RCC 7860 (cell line): ENCODE measurements at regions not wholly inside any gene's neighbourhood (a gene's known extent, or its start where the extent isn't known, plus 50 kb on each side); places are given as distances from the start of the nearest gene placed in this dataset.

Experiments used
- DNase-seq: peaks from one replicate; pipeline ENCODE4 v3.0.0-alpha.2; 2015; ENCODE audit warnings: low spot score
- FAIRE-seq: peaks from 2 replicates; lab custom pipeline; 2012; peaks lifted over from hg19 to GRCh38; lab: Jason Lieb, UNC

DNA sequence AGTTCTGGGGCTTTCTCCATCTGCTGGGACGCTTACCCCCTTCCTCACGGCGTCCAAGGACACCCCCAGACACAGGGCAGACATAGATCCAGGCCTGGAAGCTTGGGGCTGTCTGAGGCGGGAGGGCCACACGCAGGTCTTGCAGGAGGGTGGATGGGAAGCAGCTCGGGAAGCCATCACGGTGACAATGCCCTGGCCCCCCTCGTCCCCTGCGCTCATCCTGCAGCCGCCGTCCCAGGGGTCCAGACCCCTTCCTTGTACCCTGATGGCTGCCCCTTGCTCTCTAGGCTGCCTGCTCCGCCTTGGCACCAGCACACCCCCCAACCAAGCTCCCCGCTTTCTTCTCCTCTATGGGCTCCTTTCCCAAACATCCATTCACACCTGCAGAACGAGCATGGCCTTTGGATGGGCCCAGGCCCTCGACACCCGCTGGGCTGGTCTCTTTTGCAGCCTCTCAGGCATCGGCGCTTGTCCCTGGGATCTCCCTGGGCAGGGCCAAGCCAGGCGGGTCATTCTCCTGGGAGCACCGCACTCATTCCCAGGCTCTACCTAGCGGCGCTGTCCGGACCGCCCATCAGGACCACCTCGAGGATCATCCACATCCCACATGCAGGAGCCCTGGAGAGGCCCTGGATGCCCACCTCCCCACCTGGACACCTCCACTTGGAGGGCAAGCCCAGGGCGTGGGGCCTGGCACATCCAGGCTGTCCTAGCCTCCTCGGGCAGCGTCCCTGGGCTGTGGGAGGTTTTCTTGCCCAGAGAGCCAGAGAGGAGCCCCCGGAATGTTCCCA lies 274.9 kb downstream of the NDUFA10 start:
- no peak for FAIRE-seq

GRCh38 chr2:239749272-239749873 lies 275.8 kb downstream of the NDUFA10 start:
- no peak for DNase-seq
- FAIRE-seq = no peak

More for the DNA sequence above, 274.9 kb downstream of the NDUFA10 start:
- no peak for DNase-seq

DNA sequence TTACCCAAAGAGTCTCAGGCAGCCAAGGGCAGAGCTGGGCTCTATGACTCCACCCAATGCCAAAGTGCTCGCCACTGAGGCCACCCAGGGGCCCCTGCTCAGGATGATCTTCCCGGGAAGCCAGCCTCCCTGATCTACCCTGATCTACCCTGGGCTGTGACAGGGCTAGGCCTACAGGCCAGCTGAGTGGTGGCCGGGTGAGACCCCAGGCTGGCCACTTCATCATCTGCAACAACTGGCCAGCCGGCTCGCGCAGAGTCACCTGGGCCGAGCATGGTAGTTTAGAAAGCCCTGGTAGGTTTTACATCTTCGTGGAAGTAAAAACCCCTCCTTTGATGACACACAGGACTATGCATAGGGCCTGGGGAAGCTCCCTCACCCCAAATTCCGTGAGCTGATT lies 276.3 kb downstream of the NDUFA10 start:
- no peak for DNase-seq
- FAIRE-seq = no peak

- FAIRE-seq (no peak), DNase-seq (no peak)
Measured at GRCh38 chr2:239747771-239748170, 277.4 kb downstream of the NDUFA10 start.

- no peak for DNase-seq
- FAIRE-seq = no peak
Measured at GRCh38 chr2:239747274-239747673, 277.9 kb downstream of the NDUFA10 start.

GRCh38 chr2:239746559-239747246 lies 278.4 kb downstream of the NDUFA10 start:
- FAIRE-seq = no peak
- DNase-seq = no peak

GRCh38 chr2:239745386-239746227 lies 279.5 kb downstream of the NDUFA10 start:
- no peak for FAIRE-seq
- DNase-seq = no peak

- FAIRE-seq = no peak
- DNase-seq = no peak
Measured at GRCh38 chr2:239744706-239745340, 280.3 kb downstream of the NDUFA10 start.

DNA sequence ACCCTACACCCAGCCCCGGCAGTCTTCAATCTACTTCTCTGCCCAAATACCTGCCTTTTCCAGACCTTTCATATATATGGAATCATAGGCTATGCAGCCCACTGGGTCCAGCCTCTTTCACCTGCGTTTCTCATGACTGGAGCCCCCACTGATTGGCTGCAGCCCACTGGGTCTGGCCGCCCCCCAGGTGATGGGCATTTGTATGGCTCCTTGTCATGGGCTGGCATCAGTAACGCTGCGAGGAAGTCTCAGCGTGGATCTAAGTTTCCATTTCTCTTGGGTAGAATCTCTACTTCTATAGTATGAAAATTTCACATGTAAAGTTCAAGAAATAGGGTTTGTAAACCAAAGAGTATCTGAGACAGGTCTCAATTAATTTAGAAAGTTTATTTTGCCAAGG lies 281.9 kb downstream of the NDUFA10 start:
- FAIRE-seq (no peak), DNase-seq (no peak)

GRCh38 chr2:239742377-239742776 lies 282.8 kb downstream of the NDUFA10 start:
- FAIRE-seq (no peak), DNase-seq (no peak)

DNA sequence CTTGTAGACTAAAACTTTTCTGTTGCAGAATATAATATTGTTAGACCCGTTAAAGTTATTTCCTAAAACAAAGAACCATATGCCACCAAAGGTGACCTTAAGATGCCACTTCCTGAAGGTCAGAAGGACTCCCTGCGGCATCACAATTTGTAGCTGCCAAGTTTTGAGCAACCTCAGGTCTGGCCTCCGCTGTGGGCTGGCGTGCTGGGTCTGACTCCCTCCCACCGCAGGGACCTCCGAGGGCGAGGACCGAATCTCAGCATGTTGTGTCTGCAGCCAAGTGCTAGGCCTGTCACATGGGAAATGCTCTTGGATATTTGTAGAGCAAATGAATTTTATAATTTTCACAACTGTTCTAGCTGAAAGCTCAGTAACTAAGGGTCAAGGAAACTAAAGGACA lies 285.9 kb downstream of the NDUFA10 start:
- no peak for FAIRE-seq
- DNase-seq = no peak

GRCh38 chr2:239738159-239738558 lies 287.0 kb downstream of the NDUFA10 start:
- no peak for FAIRE-seq
- DNase-seq = no peak

DNA sequence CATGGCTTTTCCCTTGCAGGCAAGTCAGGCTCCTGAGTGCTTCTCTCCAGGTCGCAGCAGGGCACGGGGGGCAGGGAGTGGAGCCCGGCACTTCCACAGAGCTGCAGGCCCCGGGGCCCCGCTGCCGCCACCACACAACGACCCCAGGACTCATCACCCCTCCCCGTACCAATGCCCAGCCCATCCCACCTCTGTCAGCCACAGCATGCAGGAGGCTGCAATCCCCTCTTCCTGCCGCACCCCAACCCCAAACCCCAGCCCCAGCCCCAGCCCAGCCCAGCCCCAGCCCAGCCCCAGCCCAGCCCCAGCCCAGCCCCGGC lies 288.0 kb downstream of the NDUFA10 start:
- FAIRE-seq (no peak), DNase-seq (no peak)

- DNase-seq (no peak), FAIRE-seq (no peak)
Measured at GRCh38 chr2:239736358-239737143, 288.6 kb downstream of the NDUFA10 start.

- FAIRE-seq (no peak), DNase-seq (no peak)
Measured at GRCh38 chr2:239735829-239736357, 289.2 kb downstream of the NDUFA10 start.

- FAIRE-seq = no peak
- DNase-seq = no peak
Measured at GRCh38 chr2:239735131-239735828, 289.9 kb downstream of the NDUFA10 start.

DNA sequence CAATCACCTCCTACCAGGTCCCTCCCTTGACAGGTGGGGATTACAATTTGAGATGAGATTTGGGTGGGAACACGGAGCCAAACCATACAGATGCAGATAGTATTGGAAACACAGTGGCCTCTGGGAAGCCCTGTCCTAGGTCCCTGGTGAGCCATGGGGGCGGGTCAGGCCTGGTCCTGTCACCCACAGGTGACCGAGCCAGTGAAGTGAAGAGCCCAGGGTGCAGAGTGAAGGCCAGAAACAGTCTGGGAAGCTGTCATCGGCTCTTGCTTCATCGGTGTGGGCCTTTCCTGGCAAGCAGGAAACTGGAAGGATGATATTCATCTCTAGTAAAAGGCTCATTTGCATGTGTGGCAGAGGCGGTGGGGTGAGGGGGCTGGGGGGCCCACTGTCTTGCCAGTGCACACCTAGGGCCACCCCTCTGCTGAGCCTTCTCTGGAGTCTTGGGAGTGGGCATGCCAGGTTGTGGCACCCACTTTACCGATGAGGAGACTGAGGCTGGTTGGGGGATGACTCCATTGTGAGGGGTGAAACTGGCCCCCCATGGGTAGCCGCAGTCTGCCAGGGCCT lies 290.6 kb downstream of the NDUFA10 start:
- FAIRE-seq = no peak

GRCh38 chr2:239732666-239733010 lies 292.5 kb downstream of the NDUFA10 start:
- FAIRE-seq = no peak
- no peak for DNase-seq

More for the DNA sequence above, 290.6 kb downstream of the NDUFA10 start:
- DNase-seq = no peak
